HG02571 (cell line): ENCODE measurements at regions not wholly inside any gene's neighbourhood (a gene's known extent, or its start where the extent isn't known, plus 50 kb on each side); places are given as distances from the start of the nearest gene placed in this dataset.

ENCODE experiments used
- ATAC-seq: cut with Tn5 transposase; IDR thresholded peaks from one replicate; pipeline ENCODE4 v1.9.1; 2021; ENCODE audit warnings: mild to moderate bottlenecking, moderate library complexity; ENCODE audit not compliant: unreplicated experiment

DNA sequence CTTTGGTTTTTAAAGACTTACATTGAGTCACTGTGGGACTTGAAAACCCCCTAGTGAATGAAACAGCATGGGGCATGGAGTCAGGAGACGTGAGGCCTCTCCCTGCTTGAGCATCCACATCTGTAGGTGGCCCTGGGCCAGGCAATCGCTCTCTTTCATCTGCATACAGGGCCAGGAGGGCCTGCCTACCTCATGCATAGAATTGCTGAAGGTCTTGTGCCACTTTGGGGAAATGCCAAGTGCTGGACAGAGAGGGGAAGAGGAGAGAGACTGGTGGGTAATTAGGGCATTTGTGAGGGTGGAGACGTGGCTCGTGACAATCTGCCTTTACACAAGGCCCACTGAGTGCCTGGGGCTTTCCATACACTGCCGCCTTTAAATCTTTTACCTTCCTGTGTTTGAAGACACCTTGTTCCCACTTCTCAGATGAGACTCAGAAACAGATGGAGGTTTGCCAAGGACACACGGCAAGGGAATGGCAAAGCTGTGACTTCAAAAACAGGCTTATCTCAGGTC lies 322.2 kb upstream of the HS6ST1 start:
- no peak for ATAC-seq

DNA sequence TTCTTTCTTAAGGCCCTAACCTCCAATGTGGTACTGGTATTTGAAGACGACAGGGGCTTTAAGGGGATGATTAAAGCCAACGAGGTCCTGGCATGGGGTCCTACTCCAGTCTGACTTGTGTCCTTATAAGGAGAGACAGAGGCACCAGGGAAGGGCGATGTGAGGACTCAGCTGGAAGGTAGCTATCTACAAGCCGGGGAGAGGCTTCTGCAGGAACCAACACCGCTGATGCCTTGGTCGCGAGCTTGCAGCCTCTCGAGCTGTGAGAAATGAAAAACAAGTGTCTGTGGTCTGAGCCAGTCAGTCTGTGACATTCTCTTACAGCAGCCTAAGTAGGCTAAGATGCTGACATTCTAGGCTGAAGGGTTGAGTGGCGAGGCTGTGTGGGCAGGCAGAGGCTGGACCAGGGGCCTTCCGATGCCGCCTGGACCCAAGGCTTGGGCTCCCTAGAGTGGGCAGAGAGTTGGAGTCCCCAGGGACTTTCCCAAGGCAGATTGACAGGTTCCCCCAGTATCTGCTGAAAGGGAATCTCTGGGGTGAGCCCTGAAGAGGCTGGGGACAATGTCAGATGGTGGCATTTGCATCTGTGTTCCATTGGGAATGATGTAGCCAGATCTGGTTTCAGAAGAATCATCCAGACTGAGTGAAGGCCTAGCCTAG lies 322.9 kb upstream of the HS6ST1 start:
- no peak for ATAC-seq

DNA sequence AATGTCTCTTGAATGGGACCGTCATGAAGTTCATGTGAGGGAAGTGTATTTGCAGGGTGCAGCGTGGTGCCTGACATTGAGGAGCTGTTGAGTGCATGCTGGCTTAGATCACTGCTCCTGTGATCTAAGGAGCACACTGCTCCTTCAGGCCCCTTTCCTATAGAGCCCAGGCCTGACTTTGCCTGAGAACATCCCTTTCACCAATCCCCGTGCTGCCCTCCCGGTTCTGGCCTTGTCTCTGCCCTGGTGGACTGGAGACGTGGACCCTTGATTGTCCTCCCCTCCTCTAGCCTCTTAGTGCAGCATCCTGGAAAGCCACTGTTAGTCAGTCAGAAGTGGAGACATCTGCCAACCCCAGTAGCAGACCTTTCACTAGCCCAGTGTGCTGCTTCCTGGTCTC lies 323.6 kb upstream of the HS6ST1 start:
- no peak for ATAC-seq

DNA sequence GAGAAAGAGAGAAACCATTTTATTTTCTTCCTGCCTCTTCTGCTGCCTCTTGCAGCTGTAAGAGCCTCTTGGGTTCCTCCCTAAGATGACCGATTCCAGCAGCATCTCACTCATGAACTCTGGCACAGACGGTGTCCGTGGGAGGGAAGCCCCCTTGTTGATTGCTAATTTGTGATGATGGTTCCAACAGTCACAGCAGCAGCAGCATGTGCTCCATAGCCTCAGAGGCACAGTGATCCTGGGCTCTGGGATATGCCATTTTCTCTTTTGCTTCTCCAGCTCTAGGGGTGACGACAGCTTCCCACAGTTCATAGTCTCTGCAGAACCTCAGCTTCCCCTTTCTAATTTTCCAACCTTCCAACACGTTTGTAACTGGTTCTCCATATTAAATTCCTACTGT lies 324.2 kb upstream of the HS6ST1 start:
- ATAC-seq = no peak

DNA sequence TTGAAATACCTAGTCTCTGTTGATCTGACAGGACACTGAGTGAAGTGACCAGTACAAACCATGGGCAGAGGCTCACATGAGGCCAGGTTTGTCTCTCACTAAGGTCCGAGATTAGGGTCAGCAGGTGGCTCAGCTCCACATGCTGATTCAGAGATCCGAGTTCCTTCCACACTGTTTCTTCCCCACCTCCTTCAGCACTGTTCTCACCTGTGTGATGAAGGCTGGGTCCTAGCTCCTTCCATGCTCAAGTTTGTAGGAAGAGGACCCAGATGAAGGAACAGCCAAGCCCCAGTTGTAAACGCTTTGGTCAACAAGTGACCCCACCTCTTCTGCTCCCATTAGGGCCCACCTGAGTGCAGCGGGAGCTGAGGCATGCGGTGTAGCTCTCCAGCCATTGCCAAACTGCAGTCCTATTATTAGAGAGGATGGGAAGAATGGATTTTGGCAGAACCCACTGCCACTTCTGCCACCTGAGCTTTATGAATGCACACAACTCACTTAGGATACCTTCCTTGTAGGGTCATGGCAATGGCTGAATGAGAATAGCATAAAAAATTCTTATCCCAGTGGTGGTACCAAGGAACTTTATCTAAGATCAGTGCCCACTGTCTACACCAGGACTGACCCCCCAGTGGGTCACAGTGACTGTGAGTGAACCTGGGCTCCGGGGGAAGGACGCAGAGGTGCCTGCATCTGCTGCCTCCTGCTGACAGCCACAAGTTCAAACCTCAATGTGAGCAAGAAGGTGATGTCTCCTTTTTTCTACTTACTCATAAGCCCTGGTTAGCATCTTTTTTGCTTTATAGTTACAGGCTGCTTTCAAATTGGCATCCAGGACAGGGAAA lies 324.8 kb upstream of the HS6ST1 start:
- ATAC-seq = no peak

DNA sequence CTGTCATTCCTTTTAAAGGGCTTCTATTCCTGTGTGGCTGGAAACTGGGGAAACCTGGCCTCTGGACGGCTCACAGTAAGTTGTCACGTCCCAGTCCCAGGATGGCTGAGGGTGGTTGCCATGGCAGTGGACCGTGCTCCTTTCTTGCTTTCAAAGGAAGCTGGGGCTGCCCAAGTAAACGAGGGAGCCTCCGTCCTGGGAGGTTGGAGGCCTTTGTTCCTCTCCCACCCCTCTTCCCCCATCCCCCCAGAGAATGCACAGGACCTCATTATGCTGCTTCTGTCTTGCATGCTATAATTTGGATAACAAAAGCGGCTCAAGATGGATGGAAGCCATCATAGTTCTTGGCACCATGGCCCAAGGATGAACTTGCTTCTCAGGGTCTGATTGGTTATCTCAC lies 325.5 kb upstream of the HS6ST1 start:
- ATAC-seq = no peak

DNA sequence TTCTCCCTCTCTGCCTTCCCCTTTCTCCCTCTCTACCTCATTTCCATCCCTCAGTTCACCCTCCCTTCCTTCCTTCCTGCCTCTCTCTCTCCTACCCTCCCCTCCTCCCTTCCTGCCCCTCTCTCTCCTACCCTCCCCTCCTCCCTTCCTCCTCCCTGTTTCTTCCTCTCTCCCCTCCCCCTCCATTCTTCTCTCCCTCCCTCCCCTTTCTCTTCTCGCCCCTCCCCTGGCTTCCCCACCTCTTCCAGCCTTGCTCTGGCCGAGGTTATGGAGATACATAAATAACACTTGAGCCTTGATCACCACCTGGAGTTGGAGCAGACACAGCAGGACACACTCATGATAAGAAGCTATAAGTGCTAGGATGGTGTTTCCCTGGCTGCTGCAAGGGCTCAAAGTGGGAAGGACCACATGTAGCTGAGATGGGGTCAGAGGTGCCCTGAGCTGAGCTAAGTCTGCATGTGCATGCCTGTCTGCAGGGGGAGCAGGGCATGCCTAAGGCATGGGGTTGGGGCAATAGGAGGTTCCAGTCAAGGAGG lies 326.1 kb upstream of the HS6ST1 start:
- ATAC-seq = no peak

DNA sequence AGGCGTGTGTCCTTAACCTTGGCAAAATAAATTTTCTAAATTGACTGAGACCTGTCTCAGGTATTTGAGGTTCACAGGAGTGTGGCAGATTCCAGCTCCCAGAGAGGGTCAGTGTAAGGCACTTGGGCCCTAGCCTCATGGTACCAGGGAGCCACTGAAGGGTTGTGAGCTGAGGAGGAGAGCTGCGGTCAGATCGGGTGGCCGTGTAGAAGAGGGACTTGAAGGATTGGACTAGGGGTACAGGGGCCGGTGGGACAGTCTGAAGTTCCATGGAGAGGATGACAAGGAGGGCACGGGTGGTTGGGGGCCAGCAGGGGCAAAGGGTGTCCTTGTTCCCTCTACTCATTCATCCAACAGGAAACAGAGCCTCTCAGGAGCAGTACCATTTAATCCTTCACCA lies 327.0 kb upstream of the HS6ST1 start:
- no peak for ATAC-seq

DNA sequence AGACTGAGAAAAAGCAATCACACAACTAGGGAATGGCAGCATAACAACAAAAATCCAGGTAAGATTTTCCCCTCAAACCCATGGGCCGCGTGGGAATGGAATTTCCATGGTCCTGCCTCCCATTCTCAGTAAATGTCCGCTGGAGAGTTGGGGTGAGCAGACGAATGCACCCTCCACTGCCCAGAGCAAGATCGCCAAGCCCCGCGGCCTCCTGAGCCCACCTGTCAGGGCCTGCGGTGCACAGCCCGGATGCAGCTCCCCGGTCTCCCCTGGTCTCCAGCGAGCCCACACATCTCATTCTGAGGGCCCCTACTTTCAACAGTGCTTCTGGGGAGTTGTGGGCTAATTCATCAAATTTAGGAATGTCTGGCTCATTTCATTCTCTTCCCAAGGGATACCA lies 327.4 kb upstream of the HS6ST1 start:
- no peak for ATAC-seq

DNA sequence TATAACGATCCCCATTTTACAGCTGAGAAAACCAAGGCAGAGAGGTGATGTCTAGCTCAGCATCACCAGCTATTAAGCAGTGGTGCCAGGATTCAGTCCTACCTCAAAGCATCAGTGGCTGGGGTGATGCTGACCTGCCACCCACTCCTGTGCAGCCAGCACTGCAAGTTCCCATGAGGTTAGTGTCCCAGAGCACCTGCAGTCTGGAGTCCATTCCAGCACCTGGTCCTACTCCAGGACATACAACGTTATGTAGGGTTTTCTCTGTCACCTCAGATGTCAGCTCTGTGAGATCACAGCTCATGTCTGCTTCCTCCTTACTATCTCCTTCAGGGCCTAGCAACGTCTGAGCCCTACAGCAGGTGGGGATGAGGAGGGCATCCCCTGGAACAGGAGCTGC lies 328.0 kb upstream of the HS6ST1 start:
- no peak for ATAC-seq

DNA sequence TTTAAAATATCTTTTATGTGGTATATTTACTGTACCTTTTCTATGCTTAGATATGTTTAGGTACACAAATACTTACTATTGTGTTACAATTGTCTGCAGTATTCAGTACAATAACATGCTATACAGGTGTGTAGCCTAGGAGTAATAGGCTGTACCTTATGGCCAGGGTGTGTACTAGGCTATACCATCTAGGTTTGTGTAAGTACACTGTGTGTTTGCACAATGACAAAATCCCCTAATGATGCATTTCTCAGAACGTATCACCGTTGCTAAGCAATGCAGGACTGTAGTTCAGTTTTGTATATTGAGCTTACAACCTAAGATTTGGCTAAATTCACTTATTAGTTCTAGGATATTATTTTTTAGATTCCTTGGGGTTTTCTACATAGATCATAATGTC lies 332.3 kb upstream of the HS6ST1 start:
- ATAC-seq = no peak

DNA sequence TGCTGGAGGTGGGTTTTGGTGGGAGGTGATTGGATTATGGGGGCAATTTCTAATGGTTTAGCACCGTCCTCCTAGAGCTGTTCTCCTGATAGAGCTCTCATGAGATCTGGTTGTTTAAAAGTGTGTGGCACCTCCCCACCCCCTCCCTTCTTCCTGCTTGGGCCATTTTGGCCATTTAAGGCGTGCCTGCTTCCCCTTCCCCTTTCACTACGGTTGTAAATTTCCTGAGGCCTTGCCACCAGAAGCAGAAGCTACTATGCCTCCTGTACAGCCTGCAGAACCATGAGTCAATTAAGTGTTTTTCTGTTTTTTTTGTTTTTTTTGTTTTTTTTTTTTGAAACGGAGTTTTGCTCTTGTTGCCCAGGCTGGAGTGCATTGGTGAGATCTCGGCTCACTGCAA lies 335.7 kb upstream of the HS6ST1 start:
- no peak for ATAC-seq

DNA sequence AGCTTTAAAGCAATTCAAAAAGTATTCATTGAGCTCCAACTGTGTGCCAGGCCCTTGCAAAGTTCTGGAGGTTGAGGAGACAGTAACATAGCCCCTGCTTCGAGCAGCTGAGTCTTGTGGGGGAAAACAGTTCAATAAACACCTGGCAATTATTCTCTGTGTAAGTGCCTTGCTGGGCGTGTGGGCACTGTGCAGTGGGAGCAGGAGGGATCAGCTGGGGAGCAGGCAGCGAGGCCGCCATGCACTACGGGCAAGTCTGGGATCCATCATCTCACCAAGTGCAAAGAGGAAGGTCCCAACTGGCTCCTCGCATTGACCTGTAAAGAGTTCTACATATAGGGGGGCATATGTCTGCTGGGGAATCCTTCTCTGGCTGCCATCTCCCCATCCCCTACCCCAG lies 342.2 kb upstream of the HS6ST1 start:
- no peak for ATAC-seq

DNA sequence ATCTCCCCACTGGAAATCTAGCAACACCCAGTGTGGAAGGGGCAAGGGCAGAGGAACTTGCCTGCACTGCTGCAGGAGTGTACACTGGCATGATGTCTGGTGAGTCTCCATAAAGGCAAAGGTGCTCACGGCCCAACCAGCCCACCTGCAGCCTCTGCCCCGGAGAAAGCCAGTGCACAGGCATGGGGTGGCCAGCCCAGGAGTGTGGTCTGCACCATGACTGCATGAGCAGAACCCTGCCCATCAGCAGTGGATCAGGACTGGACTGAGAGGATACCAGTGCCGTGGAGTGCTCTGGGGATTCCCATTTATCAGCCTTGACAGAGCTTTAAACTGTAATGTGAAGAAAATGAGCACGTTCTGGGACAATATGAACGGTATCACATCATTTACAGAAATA lies 342.6 kb upstream of the HS6ST1 start:
- ATAC-seq = no peak

DNA sequence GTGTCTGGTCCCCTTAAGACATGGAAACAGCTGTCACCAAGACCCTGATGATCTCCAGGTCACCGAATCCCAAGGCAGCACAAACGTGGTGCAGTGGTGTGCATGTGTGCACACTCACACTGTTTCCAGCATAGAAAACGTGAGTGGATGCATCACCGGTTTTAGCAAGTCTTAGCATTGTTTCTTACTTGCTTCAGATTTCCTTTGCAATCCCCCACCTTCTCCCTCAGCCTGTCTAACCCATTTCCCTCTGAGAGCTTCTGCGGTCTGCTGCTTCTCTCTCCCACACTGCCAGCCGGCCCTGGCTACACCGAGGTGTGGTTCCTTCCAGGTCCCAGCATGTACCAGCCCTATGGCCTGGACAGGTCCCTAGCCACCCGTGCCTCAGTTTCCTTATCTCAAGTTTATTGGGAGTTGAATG lies 343.4 kb upstream of the HS6ST1 start:
- ATAC-seq = no peak

DNA sequence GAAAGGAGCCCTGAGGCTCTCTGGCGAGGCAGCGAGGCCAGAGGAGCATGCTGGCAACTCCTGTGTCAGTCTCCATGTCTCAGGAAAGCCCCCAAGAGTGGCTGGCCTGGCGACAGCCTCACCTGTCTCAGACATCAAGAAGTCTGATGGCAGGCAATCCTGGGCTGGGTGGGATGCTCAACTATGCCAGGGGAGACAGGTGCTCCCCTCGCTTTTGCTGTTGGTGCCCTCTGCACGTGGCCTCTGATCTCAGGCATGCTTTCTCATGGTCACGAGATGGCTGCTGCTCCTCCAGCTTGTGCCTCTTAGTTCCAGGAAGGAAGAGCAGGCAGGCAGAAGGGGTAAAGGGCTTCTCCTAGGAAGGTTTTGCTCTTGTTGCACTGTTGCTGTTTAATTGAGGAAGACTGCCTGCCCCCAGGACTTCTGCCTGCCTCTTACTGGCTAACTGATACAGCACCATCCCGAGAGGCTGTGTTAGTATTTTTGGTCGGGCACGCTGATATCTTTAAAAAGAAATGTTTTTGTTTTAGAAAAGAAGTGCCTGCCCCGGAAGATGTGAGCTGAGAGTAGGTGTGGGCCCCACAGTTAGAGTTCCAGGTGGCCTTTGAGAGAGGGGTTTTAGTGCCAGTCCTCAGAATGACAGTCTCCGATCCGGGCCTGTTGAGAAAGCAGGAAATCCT lies 344.8 kb upstream of the HS6ST1 start:
- ATAC-seq = no peak

DNA sequence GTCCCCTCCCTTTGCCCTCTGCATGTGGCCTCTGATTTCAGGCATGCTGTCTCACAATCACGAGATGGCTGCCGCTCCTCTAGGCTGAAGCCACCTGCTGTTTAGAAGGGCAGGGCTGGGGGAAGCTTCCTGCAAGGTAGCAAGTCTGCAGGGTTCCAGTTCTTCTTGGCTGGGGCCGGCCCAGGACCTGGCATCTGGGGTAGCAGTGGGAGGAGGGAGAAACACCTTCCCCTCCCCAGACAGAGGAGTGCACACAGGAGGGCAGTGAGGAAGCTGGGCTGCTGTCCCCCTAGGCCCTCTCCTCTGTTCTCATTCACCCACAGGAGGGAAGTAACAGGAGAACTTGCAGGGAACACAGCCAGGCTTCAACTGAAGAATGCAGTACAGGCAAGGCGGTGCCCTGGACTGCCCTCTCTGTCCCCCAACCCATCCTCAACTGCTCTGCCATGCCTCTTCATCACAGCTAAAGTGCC lies 345.9 kb upstream of the HS6ST1 start:
- ATAC-seq = no peak

DNA sequence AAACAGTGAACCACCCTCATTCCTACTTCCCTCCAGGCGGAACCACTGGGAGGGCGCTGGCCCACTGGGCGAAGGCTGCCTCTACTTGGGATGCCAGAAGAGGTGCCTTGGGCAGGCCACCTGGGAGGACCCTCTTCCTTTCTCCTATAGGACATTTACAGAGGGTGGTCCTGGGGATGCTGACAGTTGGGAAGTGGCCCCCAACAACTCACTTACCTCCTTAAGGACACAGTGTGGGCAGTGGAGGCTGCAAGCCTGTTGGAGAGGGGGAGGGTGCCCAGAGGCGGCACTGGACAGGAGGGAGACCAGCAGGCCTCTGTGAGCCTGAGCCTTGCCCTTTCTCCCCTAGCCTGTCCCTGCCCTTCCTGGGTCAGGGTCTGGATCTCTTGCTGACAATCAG lies 346.4 kb upstream of the HS6ST1 start:
- ATAC-seq = no peak

DNA sequence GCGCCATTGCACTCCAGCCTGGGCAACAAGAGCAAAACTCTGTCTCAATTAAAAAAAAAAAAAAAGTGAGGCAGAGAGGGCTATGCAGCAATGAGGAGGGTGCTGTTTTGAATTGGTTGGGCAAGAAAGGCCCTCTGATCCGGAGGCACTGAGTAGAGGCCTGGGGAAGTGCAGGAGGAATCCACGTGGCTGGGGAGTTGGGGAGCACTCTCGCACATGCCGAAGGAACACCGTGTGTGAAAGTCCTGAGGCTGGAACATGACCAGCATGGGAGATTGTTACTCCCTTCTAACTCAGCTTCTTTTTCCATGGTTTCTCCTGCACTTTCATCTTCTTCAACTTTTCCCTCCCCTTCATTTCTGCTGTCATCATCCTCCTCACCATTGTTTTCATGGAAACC lies 347.9 kb upstream of the HS6ST1 start:
- no peak for ATAC-seq

DNA sequence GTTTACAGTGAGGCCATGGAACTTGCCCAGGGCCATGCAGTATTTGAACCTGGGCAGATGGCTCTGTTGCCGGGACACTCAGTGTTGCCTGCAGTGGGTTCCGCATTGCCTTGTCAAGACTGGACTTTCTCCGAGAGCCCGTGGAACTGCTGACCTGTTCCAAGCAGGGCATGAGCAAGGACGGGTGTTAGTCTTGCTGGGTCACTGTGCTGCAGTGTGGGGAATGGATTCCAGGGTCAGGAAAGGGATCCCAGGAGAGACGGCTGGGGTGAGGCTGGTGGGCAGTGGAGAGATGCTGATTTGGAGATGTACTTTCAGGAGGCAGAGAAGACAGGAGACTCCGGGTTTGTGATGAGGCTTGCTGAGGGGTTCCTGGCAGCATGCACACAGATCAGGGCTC lies 348.7 kb upstream of the HS6ST1 start:
- ATAC-seq = no peak

DNA sequence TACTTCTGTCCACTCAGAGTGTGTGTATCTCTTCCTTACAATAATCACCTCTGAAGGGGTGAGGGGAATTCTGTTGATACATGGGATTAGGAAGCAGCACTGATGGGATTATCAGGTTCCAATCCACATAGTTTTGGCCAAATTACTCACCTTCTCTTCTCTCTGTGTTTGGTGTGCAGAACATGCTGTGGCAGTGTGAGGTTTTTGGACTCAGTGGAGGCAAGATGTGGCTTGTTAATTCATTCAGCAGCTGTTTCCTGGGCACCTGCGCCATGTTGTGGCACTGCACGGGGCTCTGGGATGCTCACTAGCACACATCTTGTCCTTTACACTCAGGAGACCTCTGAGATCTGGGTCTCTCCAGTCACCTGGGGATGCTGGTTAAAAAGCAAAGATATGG lies 350.3 kb upstream of the HS6ST1 start:
- no peak for ATAC-seq
